HCT116 (cell line): ENCODE measurements at regions not wholly inside any gene's neighbourhood (a gene's known extent, or its start where the extent isn't known, plus 50 kb on each side); places are given as distances from the start of the nearest gene placed in this dataset.

Experiments used
- ATAC-seq: fragments of 200-7000 bp; cut with Tn5 transposase; 2 replicates; pipeline ENCODE4 v1.9.1; 2020; ENCODE audit warnings: mild to moderate bottlenecking, moderate library complexity
- BruUV-seq: library from RNA; stranded (reverse); fragments of 400-500 nt; replicated peaks from 2 replicates; lab custom pipeline; 2021; lab: Mats Ljungman, UMichigan
- CTCF ChIA-PET: fragments of 300-600 bp; sonication (Branson Sonifier 250); formaldehyde crosslinking; loops from one replicate; lab custom pipeline; 2021; ENCODE audit warnings: antibody characterized with exemption; lab: Charles Lee
- POLR2A ChIA-PET: fragments of 300-600, 350-600 bp; sonication (Branson Sonifier 250); formaldehyde crosslinking; loops from one replicate; lab custom pipeline; 2021; ENCODE audit warnings: antibody characterized with exemption; lab: Charles Lee
- RAD21 ChIA-PET, 2 experiments: fragments of 300-600 bp; sonication (Branson Sonifier 250); formaldehyde crosslinking; loops; one replicate each; lab custom pipeline; 2023; ENCODE audit warnings: low total read pairs in 2 of 2; ENCODE audit not compliant: uncharacterized antibody in 2 of 2, unreplicated experiment in 2 of 2, low non-redundant PET in 1 of 2; lab: Charles Lee
- DNase-seq: peaks from one replicate; pipeline ENCODE4 v3.0.0-alpha.2; 2010; ENCODE audit warnings: low read depth, low spot score
- H2AFZ ChIP-seq: fragments of 200-600 bp; shearing (Covaris generic), sonication (generic); 2 replicates; pipeline ENCODE4 v1.6.1; 2017; ENCODE audit warnings: low read depth, mixed run types, mixed read lengths, antibody characterized with exemption, low read length; ENCODE audit not compliant: poor library complexity, severe bottlenecking
- H3K27ac ChIP-seq: 2 replicates; pipeline ENCODE4 v1.5.1; 2012; ENCODE audit warnings: low read depth, low read length
- H3K27me3 ChIP-seq: fragments of 200-600 bp; sonication (generic); 2 replicates; pipeline ENCODE4 v1.6.1; 2016; ENCODE audit warnings: mixed run types, low read length, mixed read lengths; ENCODE audit not compliant: insufficient read depth
- H3K36me3 ChIP-seq, 2 experiments: fragments of 200-500 bp in 1 of 2; fragments of 200-600 bp in 1 of 2; sonication (Bioruptor generic) in 1 of 2; sonication (generic) in 1 of 2; 2 replicates each; pipeline versions ENCODE4 v1.5.1 to v1.6.1; 2014 to 2016; ENCODE audit warnings: low read length in 2 of 2, inconsistent platforms in 1 of 2, mixed read lengths in 1 of 2, mixed run types in 1 of 2; ENCODE audit not compliant: insufficient read depth in 2 of 2, control insufficient read depth in 1 of 2
- H3K4me1 ChIP-seq, 2 experiments: fragments of 200-600 bp in 1 of 2; sonication (generic) in 1 of 2; 2 replicates each; pipeline versions ENCODE4 v1.5.1 to v1.6.1; 2012 to 2017; ENCODE audit warnings: low read length in 2 of 2, inconsistent platforms in 1 of 2, mild to moderate bottlenecking in 1 of 2, mixed read lengths in 1 of 2, mixed run types in 1 of 2, moderate library complexity in 1 of 2; ENCODE audit not compliant: insufficient read depth in 2 of 2, control insufficient read depth in 1 of 2
- H3K4me2 ChIP-seq: fragments of 200-600 bp; sonication (generic); 2 replicates; pipeline ENCODE4 v1.6.1; 2017; ENCODE audit warnings: mixed run types, low read length, mixed read lengths
- H3K4me3 ChIP-seq, 2 experiments: fragments of 200-600 bp in 1 of 2; sonication (generic) in 1 of 2; replicated peaks in 1 of 2; 2 replicates each; pipeline ENCODE4 v1.5.1; 2011 to 2016; ENCODE audit warnings: low read length in 2 of 2, control low read depth in 1 of 2, low read depth in 1 of 2, mild to moderate bottlenecking in 1 of 2, mixed read lengths in 1 of 2, mixed run types in 1 of 2
- H3K79me2 ChIP-seq: fragments of 200-600 bp; sonication (generic); 2 replicates; pipeline ENCODE4 v1.6.1; 2017; ENCODE audit warnings: mild to moderate bottlenecking, mixed run types, low read length, moderate library complexity, mixed read lengths; ENCODE audit not compliant: insufficient read depth
- H3K9ac ChIP-seq: fragments of 200-600 bp; sonication (generic); 2 replicates; pipeline ENCODE4 v1.6.1; 2016; ENCODE audit warnings: low read length, mixed read lengths
- H3K9me2 ChIP-seq: fragments of 200-600 bp; sonication (generic), shearing (Covaris generic); 2 replicates; pipeline ENCODE4 v1.6.1; 2017; ENCODE audit warnings: mixed run types, mild to moderate bottlenecking, moderate library complexity; ENCODE audit not compliant: insufficient read depth
- H3K9me3 ChIP-seq, 2 experiments: fragments of 200-500 bp in 1 of 2; fragments of 200-600 bp in 1 of 2; sonication (Bioruptor generic) in 1 of 2; sonication (generic) in 1 of 2; 2 replicates each; pipeline ENCODE4 v1.6.1; 2014 to 2017; ENCODE audit warnings: low read length in 2 of 2, mixed read lengths in 2 of 2, inconsistent platforms in 1 of 2, low read depth in 1 of 2, mild to moderate bottlenecking in 1 of 2, mixed run types in 1 of 2, moderate library complexity in 1 of 2; ENCODE audit not compliant: control insufficient read depth in 1 of 2, insufficient read depth in 1 of 2
- H4K20me1 ChIP-seq: fragments of 200-600 bp; sonication (generic), shearing (Covaris generic); 2 replicates; pipeline ENCODE4 v1.6.1; 2017; ENCODE audit warnings: mixed run types, mild to moderate bottlenecking, moderate library complexity; ENCODE audit not compliant: insufficient read depth
- ATF3 ChIP-seq: IDR thresholded peaks from 2 replicates; pipeline ENCODE4 v1.6.1; 2012
- CTCF ChIP-seq, 3 experiments: fragments of 200-600 bp in 1 of 3; sonication (generic) in 1 of 3; IDR thresholded peaks in 2 of 3; conservative IDR thresholded peaks in 1 of 3; 2 replicates each; pipeline ENCODE4 v1.5.1; 2012 to 2017; ENCODE audit warnings: low read depth in 2 of 3, low read length in 2 of 3, antibody characterized with exemption in 1 of 3, borderline replicate concordance in 1 of 3, control low read depth in 1 of 3, mild to moderate bottlenecking in 1 of 3, mixed read lengths in 1 of 3, mixed run types in 1 of 3, moderate library complexity in 1 of 3; ENCODE audit not compliant: insufficient read depth in 1 of 3
- ELF1 ChIP-seq: IDR thresholded peaks from 2 replicates; pipeline ENCODE4 v1.6.1; 2012; ENCODE audit warnings: low read depth, borderline replicate concordance
- EZH2 ChIP-seq: fragments of 200-600 bp; sonication (generic); IDR thresholded peaks from 2 replicates; pipeline ENCODE4 v1.6.1; 2017; ENCODE audit warnings: antibody characterized with exemption, mixed run types
- EZH2phosphoT487 ChIP-seq: fragments of 200-600 bp; IDR thresholded peaks from 2 replicates; pipeline ENCODE4 v1.6.1; 2018; ENCODE audit warnings: antibody characterized with exemption, borderline replicate concordance
- FOSL1 ChIP-seq: IDR thresholded peaks from 2 replicates; pipeline ENCODE4 v1.6.1; 2012; ENCODE audit warnings: low read depth
- MAX ChIP-seq: IDR thresholded peaks from 2 replicates; pipeline ENCODE4 v1.6.1; 2012
- POLR2A ChIP-seq: IDR thresholded peaks from 2 replicates; pipeline ENCODE4 v1.7.0; 2011; ENCODE audit warnings: borderline replicate concordance; ENCODE audit not compliant: insufficient read depth, insufficient read length; ENCODE audit errors: extremely low read depth
- RAD21 ChIP-seq: IDR thresholded peaks from 2 replicates; pipeline ENCODE4 v1.6.1; 2012; ENCODE audit warnings: low read depth, mild to moderate bottlenecking
- REST ChIP-seq: IDR thresholded peaks from 2 replicates; pipeline ENCODE4 v1.6.1; 2012; ENCODE audit warnings: low read depth
- SIN3A ChIP-seq: IDR thresholded peaks from 2 replicates; pipeline ENCODE4 v1.6.1; 2012; ENCODE audit warnings: low read depth
- SP1 ChIP-seq: IDR thresholded peaks from 2 replicates; pipeline ENCODE4 v1.6.1; 2012; ENCODE audit warnings: low read depth
- SRF ChIP-seq: IDR thresholded peaks from 2 replicates; pipeline ENCODE4 v1.6.1; 2012; ENCODE audit warnings: low read depth
- YY1 ChIP-seq: IDR thresholded peaks from 2 replicates; pipeline ENCODE4 v1.6.1; 2011; ENCODE audit warnings: low read length, low read depth, moderate library complexity, mild to moderate bottlenecking; ENCODE audit not compliant: insufficient replicate concordance; ENCODE audit errors: extremely low read depth
- ZBTB33 ChIP-seq: IDR thresholded peaks from 2 replicates; pipeline ENCODE4 v1.6.1; 2011; ENCODE audit warnings: mild to moderate bottlenecking, low read length, moderate library complexity; ENCODE audit not compliant: insufficient replicate concordance; ENCODE audit errors: extremely low read depth
- ZFX ChIP-seq: fragments of 450-650 bp; IDR thresholded peaks from 2 replicates; pipeline ENCODE4 v1.6.1; 2017
- ZNF274 ChIP-seq: fragments of 200-500 bp; sonication (Bioruptor generic); IDR thresholded peaks from 2 replicates; pipeline ENCODE4 v1.6.1; 2014; ENCODE audit warnings: mild to moderate bottlenecking, low read depth, low read length, inconsistent platforms
- intact Hi-C: fragments of 100-400 bp; cut with micrococcal nuclease; formaldehyde crosslinking; loops from 2 replicates; pipeline ENCODE4 v1.10.0; 2022

- BruUV-seq = no TSS peak
- H3K4me2 ChIP-seq = no peak overlapping the region
- no peaks in the 10 kb centered on the region for H3K79me2 ChIP-seq
- no peak for ATAC-seq
- H4K20me1 ChIP-seq = no peaks in the 10 kb centered on the region
- H3K4me3 ChIP-seq = no peak overlapping the region
- H3K36me3 ChIP-seq = no peaks in the 10 kb centered on the region
- intact Hi-C loops = no loop called here
- H2AFZ ChIP-seq = no peak overlapping the region
- ChIA-PET RAD21 (no interaction called here), CTCF (no interaction called here), POLR2A (no interaction called here)
- no peak overlapping the region for H3K9ac ChIP-seq
- no peak overlapping the region for H3K27ac ChIP-seq
- H3K9me2 ChIP-seq = no peaks in the 10 kb centered on the region
- no peaks in the 10 kb centered on the region for H3K27me3 ChIP-seq
- H3K9me3 ChIP-seq = no peaks in the 10 kb centered on the region
- TF ChIP-seq EZH2phosphoT487 = no peak
- TF ChIP-seq REST = no peak
- no peak for TF ChIP-seq MAX
- no peak for TF ChIP-seq ZFX
- no peak for TF ChIP-seq SP1
- no peak for TF ChIP-seq ELF1
- TF ChIP-seq FOSL1 = no peak
- TF ChIP-seq POLR2A = no peak
- TF ChIP-seq EZH2 = no peak
- no peak for TF ChIP-seq SIN3A
- no peak for TF ChIP-seq ATF3
- no peak for TF ChIP-seq ZNF274
- no peak for TF ChIP-seq RAD21
- no peak for TF ChIP-seq ZBTB33
- no peak for TF ChIP-seq CTCF (IDR thresholded peaks at IDR 0.05 in 2 of 3, conservative IDR thresholded peaks at IDR 0.05 in 1 of 3; ENCODE audit: borderline replicate concordance in 1 of 3, insufficient read depth in 1 of 3, low read depth in 2 of 3, low read length in 2 of 3)
- no peak for TF ChIP-seq SRF
- TF ChIP-seq YY1 = no peak
- DNase-seq = no peak
- no peaks in the 10 kb centered on the region for H3K4me1 ChIP-seq
Measured at GRCh38 chr7:16040346-16040745, 353.9 kb upstream of the MEOX2 start.
